GM19467 (cell line): ENCODE measurements at regions not wholly inside any gene's neighbourhood (a gene's known extent, or its start where the extent isn't known, plus 50 kb on each side); places are given as distances from the start of the nearest gene placed in this dataset.

Experiments used
- ATAC-seq: cut with Tn5 transposase; IDR thresholded peaks from one replicate; pipeline ENCODE4 v1.9.1; 2021; ENCODE audit warnings: mild to moderate bottlenecking, moderate library complexity; ENCODE audit not compliant: unreplicated experiment

DNA sequence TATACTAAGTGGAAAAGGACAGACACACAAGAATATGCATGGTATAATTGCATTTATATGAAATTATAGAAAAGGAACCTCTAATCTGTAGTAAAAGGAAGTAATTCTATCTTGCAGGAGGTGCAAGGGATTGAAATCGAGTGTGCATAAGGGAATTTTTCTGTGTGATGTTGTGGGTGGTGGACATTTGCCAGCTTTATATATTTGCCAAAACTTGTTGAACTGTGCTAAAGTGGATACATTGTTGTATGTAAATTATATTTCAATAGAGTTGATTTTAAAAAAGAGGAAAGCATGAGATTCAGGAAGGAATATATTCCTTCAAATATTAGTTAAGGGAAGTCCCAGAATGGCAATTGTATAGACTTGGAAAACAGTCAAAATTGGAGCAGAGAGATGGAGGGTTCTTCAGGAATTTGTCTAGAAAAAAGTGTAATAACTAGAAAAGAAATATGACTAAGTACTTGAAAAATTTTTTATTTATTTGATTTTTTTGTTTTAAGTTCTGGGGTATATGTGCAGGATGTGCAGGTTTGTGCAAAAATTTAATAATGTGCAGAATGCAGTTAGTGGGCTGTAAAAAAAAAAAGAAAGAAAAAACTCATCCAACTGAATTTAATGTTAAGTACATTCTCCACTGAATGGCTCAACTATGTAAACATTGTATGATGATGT is 96.1 kb downstream of the ARL4A start:
- no peak for ATAC-seq

DNA sequence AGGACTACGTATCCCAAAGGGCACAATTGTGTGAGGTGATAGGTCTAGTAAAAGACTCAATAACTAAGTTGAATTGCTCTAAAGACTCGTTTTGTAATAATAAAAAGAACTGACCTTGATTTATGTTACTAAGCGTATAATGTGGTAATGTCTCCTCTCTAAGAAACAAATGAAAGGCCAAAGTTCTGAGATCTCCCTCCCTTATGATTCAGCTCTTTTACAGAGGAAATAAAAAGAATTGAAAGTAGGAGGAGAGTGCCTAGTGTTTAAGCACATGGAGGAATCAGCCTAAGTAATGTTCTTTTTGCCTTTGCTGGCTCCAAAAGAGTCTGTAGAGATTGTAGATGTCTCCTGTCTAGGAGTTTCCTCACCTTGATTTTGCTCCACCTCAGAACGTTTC is 98.0 kb downstream of the ARL4A start:
- ATAC-seq = no peak

DNA sequence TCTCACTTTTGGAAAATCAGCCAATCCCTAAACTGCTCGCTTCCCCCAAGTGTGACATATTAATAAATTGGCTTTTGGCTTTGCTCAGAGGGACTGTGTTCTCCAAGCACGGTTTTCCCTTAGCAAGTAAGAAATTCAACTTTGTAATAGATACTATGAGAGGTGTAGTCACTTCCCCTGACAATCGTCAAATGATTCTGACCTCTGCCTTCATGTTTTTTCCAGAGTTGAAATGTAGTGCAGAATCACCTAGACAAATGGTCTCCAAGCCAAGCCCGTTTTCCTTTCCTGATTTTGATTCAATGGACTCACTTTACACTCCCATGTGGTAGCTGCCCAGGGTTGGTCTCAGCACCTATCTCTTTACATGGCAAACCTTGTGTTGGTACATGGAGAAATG is 99.1 kb downstream of the ARL4A start:
- no peak for ATAC-seq

DNA sequence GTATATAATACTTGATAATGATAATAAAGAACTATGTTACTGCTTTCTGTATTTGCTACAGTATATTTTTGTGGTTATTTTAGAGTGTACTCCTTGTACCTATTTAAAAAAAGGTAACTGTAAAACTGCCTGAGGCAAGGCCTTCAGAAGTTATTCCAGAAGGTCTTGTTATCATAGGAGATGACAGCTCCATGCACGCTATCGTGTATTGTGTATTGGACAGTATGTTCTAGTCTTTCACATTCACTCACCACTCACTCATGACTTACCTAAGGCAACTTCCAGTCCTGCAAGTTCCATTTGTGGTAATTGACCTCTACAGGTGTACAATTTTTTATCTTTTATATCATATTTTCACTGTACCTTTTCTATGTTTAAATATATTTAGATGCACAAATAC is 100.7 kb downstream of the ARL4A start:
- no peak for ATAC-seq

DNA sequence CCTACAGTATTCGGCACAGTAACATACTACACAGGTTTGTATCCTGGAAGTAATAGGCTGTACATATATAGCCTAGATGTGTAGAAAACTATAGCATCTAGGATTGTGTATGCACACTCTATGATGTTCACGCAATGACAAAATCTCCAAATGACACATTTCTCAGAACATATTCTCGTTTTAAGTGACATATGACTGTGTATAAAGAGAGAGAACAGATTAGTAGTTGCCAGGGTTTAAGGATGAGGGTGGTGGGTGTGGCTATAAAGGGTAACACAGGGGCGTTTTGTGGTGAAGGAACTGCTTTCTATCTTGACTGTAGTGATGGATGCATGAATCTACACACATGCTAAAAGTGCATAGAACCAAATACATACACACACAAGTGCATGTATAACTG is 101.2 kb downstream of the ARL4A start:
- ATAC-seq = no peak

DNA sequence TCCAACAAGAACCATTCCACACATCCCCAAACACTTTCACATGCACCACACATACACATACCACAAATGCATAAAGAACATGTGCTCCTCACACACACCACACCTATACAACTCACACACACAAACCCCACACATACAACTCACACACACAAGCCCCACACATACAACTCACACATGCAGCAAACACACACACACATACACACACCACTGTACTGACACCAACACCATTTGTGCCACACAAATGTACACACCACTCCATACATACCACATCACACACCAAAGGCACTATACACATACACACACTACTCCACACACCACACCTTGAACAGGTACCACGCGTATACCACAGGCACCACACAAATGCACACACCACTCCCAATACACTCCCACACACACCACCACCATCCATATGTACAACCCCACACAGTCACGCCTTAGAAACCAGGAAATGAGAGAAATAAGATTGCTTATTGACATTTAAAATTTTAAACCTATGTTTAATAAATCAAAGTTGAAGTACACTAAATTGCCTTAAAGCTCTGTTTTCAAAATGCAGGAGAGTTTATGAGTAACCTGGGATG is 107.4 kb downstream of the ARL4A start:
- no peak for ATAC-seq

DNA sequence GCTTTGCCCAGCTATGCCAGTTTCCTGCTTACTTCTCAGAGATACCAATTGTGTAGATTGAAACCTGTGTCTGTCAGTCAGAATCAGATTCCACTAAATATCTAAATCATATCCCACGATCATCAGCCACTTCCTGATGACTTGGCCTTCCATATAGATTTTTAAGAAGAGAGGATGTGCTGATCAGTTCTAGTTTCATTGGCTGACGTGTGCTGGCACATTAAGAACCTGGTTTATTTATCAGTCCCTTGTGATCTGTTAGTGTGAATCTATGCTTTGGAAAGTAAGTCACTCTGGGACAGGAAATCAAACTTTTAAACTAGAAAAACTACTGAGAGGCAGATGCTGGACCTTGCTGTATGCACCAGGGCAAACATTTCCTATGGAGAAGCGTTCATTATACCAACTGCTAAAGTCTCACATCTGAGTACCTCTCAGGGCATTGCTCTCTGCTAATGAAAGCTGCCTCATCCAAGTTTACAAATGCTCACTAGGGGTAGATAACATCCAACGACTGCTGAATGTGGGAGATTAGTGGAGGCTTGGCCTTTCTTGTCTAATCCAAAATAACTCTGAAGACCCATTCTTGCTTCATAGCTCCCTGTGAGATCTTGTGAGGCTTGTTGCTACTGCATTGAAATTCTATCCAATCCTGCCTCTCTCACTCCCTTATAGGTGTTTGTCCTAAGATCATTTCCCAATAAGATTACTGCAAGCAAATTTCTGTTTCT is 109.1 kb downstream of the ARL4A start:
- no peak for ATAC-seq

DNA sequence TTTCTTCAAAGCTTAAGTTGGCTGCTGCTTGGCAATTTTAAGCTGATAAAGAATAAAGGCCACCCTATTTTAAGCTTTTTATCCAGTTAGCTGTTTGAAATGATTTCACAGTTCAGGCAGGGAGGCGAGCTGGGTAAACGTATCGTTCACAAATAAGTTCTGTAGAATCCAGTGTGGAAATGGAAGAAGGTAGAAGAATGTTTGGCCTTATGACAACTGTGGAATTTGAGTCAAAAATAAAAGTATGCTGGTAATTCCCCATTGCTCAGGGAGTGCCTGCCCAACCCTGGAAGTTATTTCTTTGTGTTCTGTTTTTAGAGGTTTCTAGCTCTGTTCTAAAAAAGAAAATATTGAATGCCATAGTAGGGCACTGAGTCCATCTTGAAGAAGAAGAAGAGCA is 113.1 kb downstream of the ARL4A start:
- ATAC-seq = no peak

DNA sequence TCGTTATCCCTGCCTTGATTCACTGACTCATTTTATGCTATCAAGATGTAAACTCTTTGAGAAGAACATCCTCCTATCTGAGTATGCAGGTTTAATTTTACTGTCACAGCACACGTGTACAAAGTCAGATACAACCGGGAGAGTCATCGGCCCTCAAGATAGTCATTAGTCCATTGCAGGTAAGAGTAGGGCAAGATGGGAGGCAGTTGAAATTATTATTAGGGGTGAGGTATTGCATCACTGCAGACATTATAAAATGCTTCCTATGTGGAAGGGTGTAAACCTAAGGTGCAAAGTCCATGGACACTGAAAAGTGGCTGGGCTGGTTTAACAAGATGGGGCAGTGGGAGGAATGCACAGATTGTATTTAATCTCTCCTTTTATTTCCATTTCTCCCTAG is 113.7 kb downstream of the ARL4A start:
- ATAC-seq = no peak

DNA sequence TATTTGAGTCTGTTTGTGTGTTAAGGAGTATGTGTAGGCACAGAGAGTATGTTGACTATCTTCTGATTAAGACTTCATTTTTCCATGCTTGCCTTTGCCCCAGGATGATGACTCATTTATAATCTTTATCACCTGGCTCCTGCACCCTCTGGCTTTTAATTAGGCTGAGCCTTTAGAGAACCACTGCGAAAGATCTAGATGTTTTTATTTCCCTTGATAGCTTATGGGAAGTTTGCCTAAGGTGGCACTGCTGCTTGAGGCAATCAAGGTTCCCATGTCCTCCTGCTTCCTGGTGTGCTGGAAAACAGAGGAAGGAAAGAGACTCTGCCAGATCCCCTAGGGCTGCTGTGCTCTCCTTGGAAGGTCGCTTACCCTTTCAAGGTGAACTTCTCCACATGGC is 114.6 kb downstream of the ARL4A start:
- ATAC-seq = no peak

DNA sequence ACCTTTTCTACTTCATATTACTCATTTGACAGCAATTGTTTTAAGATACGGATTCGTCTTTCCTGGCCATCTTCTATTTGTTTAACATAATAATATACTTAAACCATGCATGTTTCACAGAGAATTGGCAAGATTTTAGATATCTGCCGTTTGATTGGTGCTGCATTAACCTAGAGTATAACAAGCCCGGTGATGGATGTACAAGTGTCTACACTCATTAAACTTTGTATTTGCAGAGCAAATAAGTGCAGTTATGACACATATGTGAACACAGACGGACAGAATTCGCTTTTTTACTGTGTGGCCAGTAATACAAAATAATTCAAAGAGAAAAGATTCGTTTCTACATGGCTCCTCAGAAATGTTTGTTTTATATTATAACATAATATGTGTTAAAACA is 116.1 kb downstream of the ARL4A start:
- ATAC-seq = no peak

DNA sequence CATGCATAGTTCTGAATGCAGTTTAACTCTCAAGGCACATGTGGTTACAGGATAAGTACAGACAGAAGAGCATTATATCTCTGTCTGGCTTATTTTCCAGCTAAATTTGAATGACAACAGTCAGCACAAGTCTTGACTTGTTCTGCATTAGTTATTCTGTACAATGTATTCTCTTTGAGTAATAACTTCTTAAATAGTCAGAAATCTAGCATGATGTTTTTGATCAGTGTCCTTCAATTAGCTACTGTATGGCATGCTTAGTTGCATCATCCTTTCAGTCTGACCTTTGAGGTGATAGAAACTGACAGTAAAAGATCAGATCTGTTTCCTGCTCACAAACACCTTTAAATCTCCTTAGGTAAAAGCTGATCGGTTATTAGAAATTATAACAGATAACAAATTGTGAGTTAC is 118.1 kb downstream of the ARL4A start:
- ATAC-seq = no peak

DNA sequence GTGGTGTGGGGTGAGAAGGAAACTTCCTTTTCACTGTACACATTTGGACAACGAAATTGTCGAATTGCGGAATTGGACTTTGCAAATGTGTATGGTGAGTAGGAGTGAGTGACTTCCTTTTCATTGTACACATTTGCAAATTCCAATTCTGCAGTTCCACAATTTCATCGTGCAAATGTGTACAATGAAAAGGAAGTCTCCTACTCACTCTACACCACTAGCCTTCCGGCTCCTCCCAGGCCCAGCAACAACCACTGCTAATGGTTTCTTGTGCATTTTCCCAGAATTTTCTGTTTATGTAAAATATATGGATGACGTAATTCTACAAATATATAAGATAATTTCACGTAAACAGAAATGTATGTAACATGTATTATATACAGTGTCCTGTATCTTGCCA is 118.5 kb downstream of the ARL4A start:
- ATAC-seq = no peak

DNA sequence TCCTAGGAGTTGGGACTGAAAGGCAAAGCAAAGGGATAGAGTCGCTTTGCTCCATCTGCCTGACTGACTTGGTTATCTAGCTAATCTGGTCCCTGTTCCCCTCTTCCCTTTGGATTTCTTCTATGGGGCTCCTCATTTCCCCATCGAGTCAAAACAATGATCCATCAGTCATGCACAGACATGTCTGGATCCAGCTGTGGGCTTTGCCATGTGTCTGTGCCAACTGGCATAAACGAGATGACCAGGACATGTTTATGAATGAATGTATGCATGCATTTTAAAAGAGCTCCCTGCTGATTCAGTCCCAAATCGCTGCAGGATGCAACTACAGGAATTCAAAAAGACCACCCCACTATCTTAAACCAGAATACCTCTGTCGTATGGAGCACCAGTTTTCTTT is 122.0 kb downstream of the ARL4A start:
- ATAC-seq = no peak

DNA sequence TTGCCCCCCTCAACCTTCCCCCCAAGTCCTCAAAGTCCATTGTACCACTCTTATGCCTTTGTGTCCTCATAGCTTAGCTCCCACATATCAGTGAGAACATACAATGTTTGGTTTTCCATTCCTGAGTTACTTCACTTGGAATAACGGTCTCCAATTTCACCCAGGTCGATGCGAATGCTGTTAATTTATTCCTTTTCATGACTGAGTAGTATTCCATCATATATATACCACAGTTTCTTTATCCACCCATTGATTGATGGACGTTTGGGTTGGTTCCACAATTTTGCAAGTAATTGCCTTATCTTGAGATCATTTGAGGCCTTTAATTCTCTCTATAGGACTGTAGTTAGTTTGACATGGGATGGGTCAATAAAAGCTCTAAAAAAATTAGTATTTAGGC is 124.7 kb downstream of the ARL4A start:
- ATAC-seq = no peak

DNA sequence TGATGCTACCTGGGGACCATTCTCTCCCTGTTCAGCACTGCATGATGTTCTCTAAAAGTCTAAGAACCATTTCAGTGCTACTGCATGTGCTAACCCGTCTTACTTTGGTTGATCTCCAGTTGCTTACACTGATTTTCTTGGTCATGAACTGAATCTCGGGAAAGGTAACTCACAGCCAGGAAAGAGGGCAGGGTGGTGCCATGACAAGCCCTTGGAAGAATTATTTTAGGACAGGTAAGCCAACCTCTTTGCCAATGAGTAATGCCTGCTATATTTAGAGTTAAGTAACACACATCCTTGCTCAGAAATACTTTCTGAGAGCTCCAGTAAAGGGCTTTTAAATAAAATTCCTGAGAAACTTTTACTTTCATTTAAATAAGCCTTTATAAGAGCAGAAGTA is 126.7 kb downstream of the ARL4A start:
- no peak for ATAC-seq

DNA sequence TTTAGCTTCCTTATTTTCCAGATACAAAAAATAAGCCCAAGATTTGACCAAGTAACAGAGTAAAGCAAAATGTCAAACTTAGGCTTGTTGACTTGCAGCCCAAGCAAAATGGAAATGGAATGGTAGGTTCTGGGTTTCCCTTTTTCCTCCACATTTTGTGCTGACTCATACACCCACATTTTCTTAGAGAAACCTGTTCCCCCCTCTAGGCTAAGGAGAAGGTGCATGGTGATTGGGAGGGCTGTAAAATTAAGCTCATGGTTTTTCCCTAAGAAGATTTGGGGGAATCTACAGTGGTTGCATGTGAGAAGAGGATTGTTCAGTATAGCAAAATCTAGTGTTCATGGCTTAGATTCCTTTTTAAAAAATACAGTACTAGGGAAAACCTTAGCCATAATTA is 127.4 kb downstream of the ARL4A start:
- ATAC-seq = no peak

DNA sequence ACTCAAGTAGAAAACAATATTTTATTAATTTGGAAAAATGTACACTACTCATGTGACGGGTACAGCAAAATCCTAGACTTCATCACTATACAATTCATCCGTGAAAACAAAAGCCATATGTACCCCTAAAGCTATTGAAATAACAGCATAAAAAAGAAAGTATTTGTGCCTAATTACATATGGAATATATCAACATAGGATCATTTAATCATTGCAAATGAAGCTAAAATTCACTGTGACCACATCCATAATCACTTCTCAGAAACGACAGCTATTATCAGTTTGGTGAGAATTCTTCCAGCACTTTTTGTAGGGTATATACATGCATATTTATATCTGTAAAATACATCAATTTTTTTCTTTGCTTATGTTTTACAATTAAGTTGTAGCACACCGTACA is 128.0 kb downstream of the ARL4A start:
- no peak for ATAC-seq

DNA sequence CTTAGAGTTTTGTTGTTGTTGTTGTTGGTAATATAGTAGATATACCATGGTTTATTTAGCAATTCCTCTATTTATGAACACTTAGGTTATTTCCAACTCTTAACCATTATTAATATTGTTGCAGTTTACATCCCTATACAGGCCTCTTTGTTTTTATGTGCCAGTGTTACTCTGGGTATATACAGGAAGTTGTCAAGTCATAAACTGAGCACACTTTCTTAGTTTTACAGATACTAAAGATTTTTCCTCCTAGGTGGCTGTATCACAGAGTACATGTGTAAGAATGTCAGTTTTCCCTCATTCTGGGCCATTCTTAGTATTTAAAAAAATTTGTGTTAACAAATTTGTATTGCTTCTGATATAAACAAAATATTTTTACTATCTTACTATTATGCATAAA is 128.4 kb downstream of the ARL4A start:
- ATAC-seq = no peak

DNA sequence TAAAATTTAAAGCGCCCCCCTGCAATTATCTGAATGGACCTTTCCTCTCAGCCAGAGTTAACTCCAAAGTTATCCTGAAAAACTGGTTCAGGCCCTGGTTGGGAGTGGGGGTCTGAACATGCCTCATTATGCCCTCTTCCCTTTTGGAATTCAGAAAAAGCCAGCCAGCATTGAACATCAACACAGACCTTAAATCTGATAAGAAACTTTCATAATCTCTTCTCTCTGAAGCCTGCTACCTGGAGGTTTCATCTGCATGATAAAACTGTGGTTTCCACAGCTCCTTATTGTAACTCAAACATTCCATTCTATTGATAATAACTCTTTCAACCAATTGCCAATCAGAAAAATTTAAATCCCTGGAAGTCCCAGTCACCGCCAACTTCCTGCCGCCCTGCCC is 133.3 kb downstream of the ARL4A start:
- no peak for ATAC-seq

DNA sequence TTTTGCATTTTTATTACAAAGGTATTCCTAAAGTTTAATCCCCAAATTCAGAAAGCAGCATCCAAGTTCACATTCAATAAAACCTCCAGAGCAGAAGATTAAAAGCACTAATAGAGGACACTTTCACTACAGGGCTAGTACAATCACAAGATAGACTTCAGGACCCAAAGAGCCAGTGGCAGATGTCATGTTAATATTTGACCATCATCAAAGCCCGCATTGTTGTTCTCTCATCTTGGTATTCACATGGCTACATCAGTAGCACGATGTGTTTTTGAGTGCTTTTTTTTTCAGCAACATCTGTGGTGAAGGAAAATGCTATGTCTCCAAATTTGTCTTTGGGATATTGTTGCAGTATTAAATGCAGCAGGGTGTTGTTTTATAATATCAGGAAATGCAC is 134.3 kb downstream of the ARL4A start:
- no peak for ATAC-seq

DNA sequence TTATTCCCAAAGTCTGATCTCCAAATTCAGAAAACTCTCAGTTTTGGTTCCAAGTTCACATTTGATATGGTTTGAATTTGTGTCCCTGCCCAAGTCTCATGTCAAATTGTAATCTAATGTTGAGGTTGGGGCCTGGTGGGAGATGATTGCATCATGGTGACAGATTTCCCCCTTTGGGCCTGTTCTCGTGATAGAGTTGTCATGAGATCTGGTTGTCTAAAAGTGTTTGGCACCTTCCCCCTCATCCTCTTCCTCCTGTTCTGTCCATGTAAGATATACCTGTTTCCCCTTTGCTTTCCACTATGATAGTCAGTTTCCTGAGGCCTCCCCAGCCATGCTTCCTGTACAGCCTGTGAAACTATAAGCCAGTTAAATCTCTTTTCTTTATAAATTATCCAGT is 138.6 kb downstream of the ARL4A start:
- ATAC-seq = no peak
